ENCODE measurements at regions not wholly inside any gene's neighbourhood (a gene's known extent, or its start where the extent isn't known, plus 50 kb on each side); places are given as distances from the start of the nearest gene placed in this dataset.
A peak's percentile ranks its signal among the peaks of the same experiment; 100 is the strongest.
"Not testable (repeated sequence)": the region's sequence is repeated elsewhere in the genome, so short reads cannot be mapped to it uniquely, and the experiment has no call there.

GRCh38 chr5:174559566-174560090, 164.8 kb upstream of the MSX2 start:
- Histone ChIP-seq H3K4me1 (ENCODE audit: control insufficient read depth in 2 of 2, insufficient read depth in 2 of 2, low read length in 1 of 2) (no peaks in the 10 kb centered on the region), H3K27me3 (ENCODE audit: control insufficient read depth in 1 of 2, insufficient read depth in 2 of 2, low read length in 2 of 2) (no peaks in the 10 kb centered on the region), H3K36me3 (ENCODE audit: control insufficient read depth in 2 of 2, insufficient read depth in 2 of 2, low read length in 1 of 2) (no peaks in the 10 kb centered on the region), H3K9me3 (ENCODE audit: control insufficient read depth in 2 of 2, insufficient read depth in 1 of 2, low read depth in 1 of 2, low read length in 1 of 2) (no peaks in the 10 kb centered on the region), H3K27ac (ENCODE audit: low read depth in 2 of 2, low read length in 1 of 2) (no peak overlapping the region), H3K4me3 (ENCODE audit: low read depth in 1 of 2, low read length in 2 of 2) (no peak overlapping the region)
- 74 to 88% methylated on average over 5 of the region's 5 CpGs for WGBS, 2 donors

GRCh38 chr5:174560861-174561260, 163.5 kb upstream of the MSX2 start:
- H3K27me3 ChIP-seq (ENCODE audit: control insufficient read depth in 1 of 2, insufficient read depth in 2 of 2, low read length in 2 of 2): no peaks in the 10 kb centered on the region
- no peaks in the 10 kb centered on the region for H3K4me1 ChIP-seq (ENCODE audit: control insufficient read depth in 2 of 2, insufficient read depth in 2 of 2, low read length in 1 of 2)
- H3K27ac ChIP-seq (ENCODE audit: low read depth in 2 of 2, low read length in 1 of 2): no peak overlapping the region
- 72 to 75% methylated on average over 3 of the region's 3 CpGs for WGBS, 2 donors
- H3K9me3 ChIP-seq (ENCODE audit: control insufficient read depth in 2 of 2, insufficient read depth in 1 of 2, low read depth in 1 of 2, low read length in 1 of 2): no peaks in the 10 kb centered on the region
- no peak overlapping the region for H3K4me3 ChIP-seq (ENCODE audit: low read depth in 1 of 2, low read length in 2 of 2)
- no peaks in the 10 kb centered on the region for H3K36me3 ChIP-seq (ENCODE audit: control insufficient read depth in 2 of 2, insufficient read depth in 2 of 2, low read length in 1 of 2)

GRCh38 chr5:174563040-174563439, 161.3 kb upstream of the MSX2 start:
- 42 to 43% methylated on average over 6 of the region's 6 CpGs for WGBS, 2 donors
- H3K4me1 ChIP-seq (ENCODE audit: control insufficient read depth in 2 of 2, insufficient read depth in 2 of 2, low read length in 1 of 2); H3K27ac ChIP-seq (ENCODE audit: low read depth in 2 of 2, low read length in 1 of 2); H3K9me3 ChIP-seq (ENCODE audit: control insufficient read depth in 2 of 2, insufficient read depth in 1 of 2, low read depth in 1 of 2, low read length in 1 of 2); H3K36me3 ChIP-seq (ENCODE audit: control insufficient read depth in 2 of 2, insufficient read depth in 2 of 2, low read length in 1 of 2); H3K27me3 ChIP-seq (ENCODE audit: control insufficient read depth in 1 of 2, insufficient read depth in 2 of 2, low read length in 2 of 2); H3K4me3 ChIP-seq (ENCODE audit: low read depth in 1 of 2, low read length in 2 of 2): not testable (repeated sequence)

- no peaks in the 10 kb centered on the region for H3K9me3 ChIP-seq (ENCODE audit: control insufficient read depth in 2 of 2, insufficient read depth in 1 of 2, low read depth in 1 of 2, low read length in 1 of 2)
- H3K4me1 ChIP-seq (ENCODE audit: control insufficient read depth in 2 of 2, insufficient read depth in 2 of 2, low read length in 1 of 2): peaks cover 0 to 2% of the 10 kb centered on the region in 2 donors
- H3K36me3 ChIP-seq (ENCODE audit: control insufficient read depth in 2 of 2, insufficient read depth in 2 of 2, low read length in 1 of 2): no peaks in the 10 kb centered on the region
- H3K27ac ChIP-seq (ENCODE audit: low read depth in 2 of 2, low read length in 1 of 2): no peak overlapping the region
- 59 to 62% methylated on average over 9 of the region's 9 CpGs for WGBS, 2 donors
- no peaks in the 10 kb centered on the region for H3K27me3 ChIP-seq (ENCODE audit: control insufficient read depth in 1 of 2, insufficient read depth in 2 of 2, low read length in 2 of 2)
- no peak overlapping the region for H3K4me3 ChIP-seq (ENCODE audit: low read depth in 1 of 2, low read length in 2 of 2)
These were observed 160.5 kb upstream of the MSX2 start for GRCh38 chr5:174563899-174564298.

GRCh38 chr5:174567506-174568141, 156.8 kb upstream of the MSX2 start:
- Histone ChIP-seq H3K27me3 (ENCODE audit: control insufficient read depth in 1 of 2, insufficient read depth in 2 of 2, low read length in 2 of 2) (no peaks in the 10 kb centered on the region), H3K4me3 (ENCODE audit: low read depth in 1 of 2, low read length in 2 of 2) (no peak overlapping the region), H3K4me1 (ENCODE audit: control insufficient read depth in 2 of 2, insufficient read depth in 2 of 2, low read length in 1 of 2) (peaks cover 0 to 7% of the 10 kb centered on the region in 2 donors), H3K36me3 (ENCODE audit: control insufficient read depth in 2 of 2, insufficient read depth in 2 of 2, low read length in 1 of 2) (no peaks in the 10 kb centered on the region), H3K9me3 (ENCODE audit: control insufficient read depth in 2 of 2, insufficient read depth in 1 of 2, low read depth in 1 of 2, low read length in 1 of 2) (no peaks in the 10 kb centered on the region), H3K27ac (ENCODE audit: low read depth in 2 of 2, low read length in 1 of 2) (no peak overlapping the region)
- 53 to 66% methylated on average over 7 of the region's 7 CpGs for WGBS, 2 donors

- H3K9me3 ChIP-seq (ENCODE audit: control insufficient read depth in 2 of 2, insufficient read depth in 1 of 2, low read depth in 1 of 2, low read length in 1 of 2): no peaks in the 10 kb centered on the region
- H3K27me3 ChIP-seq (ENCODE audit: control insufficient read depth in 1 of 2, insufficient read depth in 2 of 2, low read length in 2 of 2): no peaks in the 10 kb centered on the region
- no peaks in the 10 kb centered on the region for H3K36me3 ChIP-seq (ENCODE audit: control insufficient read depth in 2 of 2, insufficient read depth in 2 of 2, low read length in 1 of 2)
- no peak overlapping the region for H3K27ac ChIP-seq (ENCODE audit: low read depth in 2 of 2, low read length in 1 of 2)
- no peak overlapping the region for H3K4me3 ChIP-seq (ENCODE audit: low read depth in 1 of 2, low read length in 2 of 2)
- H3K4me1 ChIP-seq (ENCODE audit: control insufficient read depth in 2 of 2, insufficient read depth in 2 of 2, low read length in 1 of 2): peaks cover 0 to 8% of the 10 kb centered on the region in 2 donors
- 70 to 80% methylated on average over 4 of the region's 4 CpGs for WGBS, 2 donors
These were observed 153.7 kb upstream of the MSX2 start for GRCh38 chr5:174570662-174571061.

GRCh38 chr5:174571662-174572397, 152.6 kb upstream of the MSX2 start:
- H3K27ac ChIP-seq (ENCODE audit: low read depth in 2 of 2, low read length in 1 of 2): peak overlapping the region in 1 of 2 donors; percentile 64
- H3K27me3 ChIP-seq (ENCODE audit: control insufficient read depth in 1 of 2, insufficient read depth in 2 of 2, low read length in 2 of 2): no peaks in the 10 kb centered on the region
- no peak overlapping the region for H3K4me3 ChIP-seq (ENCODE audit: low read depth in 1 of 2, low read length in 2 of 2)
- peaks cover 0 to 8% of the 10 kb centered on the region in 2 donors for H3K4me1 ChIP-seq (ENCODE audit: control insufficient read depth in 2 of 2, insufficient read depth in 2 of 2, low read length in 1 of 2)
- H3K9me3 ChIP-seq (ENCODE audit: control insufficient read depth in 2 of 2, insufficient read depth in 1 of 2, low read depth in 1 of 2, low read length in 1 of 2): no peaks in the 10 kb centered on the region
- 16 to 26% methylated on average over 7 of the region's 7 CpGs for WGBS, 2 donors
- H3K36me3 ChIP-seq (ENCODE audit: control insufficient read depth in 2 of 2, insufficient read depth in 2 of 2, low read length in 1 of 2): no peaks in the 10 kb centered on the region

- H3K9me3 ChIP-seq (ENCODE audit: control insufficient read depth in 2 of 2, insufficient read depth in 1 of 2, low read depth in 1 of 2, low read length in 1 of 2): no peaks in the 10 kb centered on the region
- H3K4me3 ChIP-seq (ENCODE audit: low read depth in 1 of 2, low read length in 2 of 2): no peak overlapping the region
- peaks cover 0 to 6% of the 10 kb centered on the region in 2 donors for H3K4me1 ChIP-seq (ENCODE audit: control insufficient read depth in 2 of 2, insufficient read depth in 2 of 2, low read length in 1 of 2)
- no peaks in the 10 kb centered on the region for H3K27me3 ChIP-seq (ENCODE audit: control insufficient read depth in 1 of 2, insufficient read depth in 2 of 2, low read length in 2 of 2)
- H3K27ac ChIP-seq (ENCODE audit: low read depth in 2 of 2, low read length in 1 of 2): no peak overlapping the region
- WGBS, 2 donors: 80 to 86% methylated on average over 9 of the region's 9 CpGs
- H3K36me3 ChIP-seq (ENCODE audit: control insufficient read depth in 2 of 2, insufficient read depth in 2 of 2, low read length in 1 of 2): no peaks in the 10 kb centered on the region
These were observed 151.8 kb upstream of the MSX2 start for GRCh38 chr5:174572591-174572990.

GRCh38 chr5:174573221-174573994, 151.0 kb upstream of the MSX2 start:
- Histone ChIP-seq H3K4me1 (ENCODE audit: control insufficient read depth in 2 of 2, insufficient read depth in 2 of 2, low read length in 1 of 2) (peaks cover 0 to 6% of the 10 kb centered on the region in 2 donors), H3K9me3 (ENCODE audit: control insufficient read depth in 2 of 2, insufficient read depth in 1 of 2, low read depth in 1 of 2, low read length in 1 of 2) (no peaks in the 10 kb centered on the region), H3K27ac (ENCODE audit: low read depth in 2 of 2, low read length in 1 of 2) (no peak overlapping the region), H3K27me3 (ENCODE audit: control insufficient read depth in 1 of 2, insufficient read depth in 2 of 2, low read length in 2 of 2) (no peaks in the 10 kb centered on the region), H3K36me3 (ENCODE audit: control insufficient read depth in 2 of 2, insufficient read depth in 2 of 2, low read length in 1 of 2) (no peaks in the 10 kb centered on the region), H3K4me3 (ENCODE audit: low read depth in 1 of 2, low read length in 2 of 2) (no peak overlapping the region)
- 68 to 75% methylated on average over 14 of the region's 14 CpGs for WGBS, 2 donors
